ENCODE measurements at regions not wholly inside any gene's neighbourhood (a gene's known extent, or its start where the extent isn't known, plus 50 kb on each side); places are given as distances from the start of the nearest gene placed in this dataset.

GRCh38 chr3:41141433-41142167 is 57.7 kb upstream of the CTNNB1 start:
- Mint-ChIP-seq H3K36me3 (ENCODE audit: low read depth) (no peaks in the 10 kb centered on the region), H3K27me3 (no peaks in the 10 kb centered on the region)

GRCh38 chr3:41143421-41144031 is 55.8 kb upstream of the CTNNB1 start:
- no peak overlapping the region for H3K4me3 Mint-ChIP-seq
- ATAC-seq (no peak), DNase-seq (no peak)
- H3K4me1 Mint-ChIP-seq: peaks cover 12% of the 10 kb centered on the region
- no peaks in the 10 kb centered on the region for H3K36me3 Mint-ChIP-seq (ENCODE audit: low read depth)
- H3K27ac Mint-ChIP-seq: no peak overlapping the region
- H3K27me3 Mint-ChIP-seq: no peaks in the 10 kb centered on the region
- H3K9me3 ChIP-seq (ENCODE audit: control insufficient read depth, low read length, poor library complexity, severe bottlenecking): no peaks in the 10 kb centered on the region

More at GRCh38 chr3:41141433-41142167, 57.7 kb upstream of the CTNNB1 start:
- no peak for ATAC-seq
- Mint-ChIP-seq H3K27ac (no peak overlapping the region), H3K4me1 (peaks cover 20% of the 10 kb centered on the region), H3K4me3 (peak overlapping the region; percentile 4)
- no peaks in the 10 kb centered on the region for H3K9me3 ChIP-seq (ENCODE audit: control insufficient read depth, low read length, poor library complexity, severe bottlenecking)
- DNase-seq: no peak

- Mint-ChIP-seq H3K4me1 (peaks cover 2% of the 10 kb centered on the region), H3K36me3 (ENCODE audit: low read depth) (peaks cover 3% of the 10 kb centered on the region), H3K27ac (no peak overlapping the region), H3K27me3 (no peaks in the 10 kb centered on the region), H3K4me3 (no peak overlapping the region)
- ATAC-seq (no peak), DNase-seq (no peak)
- no peaks in the 10 kb centered on the region for H3K9me3 ChIP-seq (ENCODE audit: control insufficient read depth, low read length, poor library complexity, severe bottlenecking)
These were observed 54.7 kb upstream of the CTNNB1 start for GRCh38 chr3:41144631-41145030.

GRCh38 chr3:41148478-41148877 is 50.8 kb upstream of the CTNNB1 start:
- no peak for ATAC-seq
- no peaks in the 10 kb centered on the region for H3K27me3 Mint-ChIP-seq
- H3K4me3 Mint-ChIP-seq: no peak overlapping the region
- no peak for DNase-seq
- no peak overlapping the region for H3K27ac Mint-ChIP-seq
- no peaks in the 10 kb centered on the region for H3K4me1 Mint-ChIP-seq
- H3K9me3 ChIP-seq (ENCODE audit: control insufficient read depth, low read length, poor library complexity, severe bottlenecking): no peaks in the 10 kb centered on the region
- peaks cover 3% of the 10 kb centered on the region for H3K36me3 Mint-ChIP-seq (ENCODE audit: low read depth)

- DNase-seq (no peak), ATAC-seq (no peak)
- Mint-ChIP-seq H3K36me3 (ENCODE audit: low read depth) (peaks cover 3% of the 10 kb centered on the region), H3K4me1 (no peaks in the 10 kb centered on the region), H3K27me3 (no peaks in the 10 kb centered on the region), H3K27ac (no peak overlapping the region), H3K4me3 (peak overlapping the region; percentile 65)
- no peaks in the 10 kb centered on the region for H3K9me3 ChIP-seq (ENCODE audit: control insufficient read depth, low read length, poor library complexity, severe bottlenecking)
These were observed 50.4 kb upstream of the CTNNB1 start for GRCh38 chr3:41148901-41149300.

All from T-helper 17 cell (primary cell).